ENCODE measurements at regions not wholly inside any gene's neighbourhood (a gene's known extent, or its start where the extent isn't known, plus 50 kb on each side); places are given as distances from the start of the nearest gene placed in this dataset.

DNA sequence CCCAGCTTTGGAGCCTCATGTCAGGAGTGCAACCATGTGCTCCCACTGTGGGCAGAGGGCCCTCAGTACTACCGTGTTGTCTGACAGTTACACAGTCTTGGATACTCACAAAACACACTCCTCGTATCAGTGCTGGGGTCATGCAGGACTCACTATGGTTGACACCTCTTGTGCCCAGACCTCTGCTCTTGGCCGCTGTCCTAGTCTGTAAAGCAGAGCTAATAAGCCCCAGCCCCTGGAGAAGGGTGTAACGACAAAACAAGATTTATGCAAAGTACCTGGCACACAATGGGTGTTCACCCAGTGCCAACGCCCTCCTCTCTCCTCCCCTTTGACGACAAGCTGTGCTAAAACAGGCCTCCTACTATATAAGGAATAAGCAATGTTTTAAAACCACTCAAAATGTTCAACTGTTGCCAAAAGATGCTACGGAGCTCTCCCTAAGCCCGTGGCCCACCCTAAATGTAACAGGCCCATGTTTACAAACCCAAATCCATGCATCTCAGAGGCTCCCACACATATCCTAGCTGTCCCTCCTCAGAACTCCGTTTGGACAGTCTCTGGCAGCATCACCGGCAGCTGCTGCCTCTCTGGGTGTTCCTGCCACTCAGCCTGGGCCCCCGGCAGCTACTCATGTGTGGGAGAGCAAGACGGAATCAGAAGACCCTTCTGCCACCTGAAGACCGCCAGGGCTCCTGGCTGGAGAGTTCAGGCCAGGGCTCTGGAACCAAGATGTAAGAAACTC, 65.8 kb downstream of the MRPL46 start:
- H2AFZ ChIP-seq (ENCODE audit: low read depth, low read length) = no peak overlapping the region

DNA sequence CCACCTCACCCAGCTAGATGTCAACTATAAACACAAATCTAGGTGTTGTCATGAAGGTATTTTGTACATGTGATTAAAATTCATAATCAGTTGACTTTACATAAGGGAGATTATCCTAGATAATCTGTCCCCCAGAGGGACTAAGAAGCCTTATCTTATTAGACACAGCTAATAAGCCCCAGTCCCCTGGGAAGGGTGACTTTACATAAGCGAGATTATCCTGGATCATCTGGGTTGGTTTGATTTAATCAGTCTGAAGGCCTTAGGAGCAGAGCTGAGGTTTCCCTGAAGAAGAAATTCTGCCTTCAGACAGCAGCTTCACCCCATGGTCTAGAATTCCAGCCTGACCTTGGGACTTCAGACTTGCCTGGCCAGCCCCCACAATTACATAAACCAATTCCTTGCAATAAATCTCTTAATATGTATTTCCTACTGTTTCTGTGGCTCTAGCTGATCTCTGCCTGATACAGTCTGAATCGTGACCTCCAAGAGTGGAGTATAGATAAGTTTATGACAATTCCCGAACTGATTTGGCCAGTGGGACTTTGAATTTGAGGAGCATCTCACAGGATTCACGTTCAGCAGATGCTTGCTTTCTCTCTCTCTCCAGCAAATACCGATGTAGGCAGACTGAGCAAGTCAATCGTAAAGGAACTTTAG, 66.5 kb downstream of the MRPL46 start:
- H3F3A ChIP-seq (ENCODE audit: insufficient read depth, low read length, poor library complexity, severe bottlenecking) = no peaks in the 10 kb centered on the region
- no peak overlapping the region for H2AFZ ChIP-seq (ENCODE audit: low read depth, low read length)

More for the DNA sequence above, 65.8 kb downstream of the MRPL46 start:
- no peaks in the 10 kb centered on the region for H3K9me3 ChIP-seq (ENCODE audit: low read length)
- H3K4me2 ChIP-seq (ENCODE audit: low read length) = no peak overlapping the region
- H3K9ac ChIP-seq (ENCODE audit: low read length) = peak overlapping the region; percentile 22
- H3K4me3 ChIP-seq (ENCODE audit: low read length) = no peak overlapping the region
- no peaks in the 10 kb centered on the region for H4K20me1 ChIP-seq (ENCODE audit: insufficient read depth)
- H3K9me2 ChIP-seq (ENCODE audit: insufficient read depth, low read length) = no peaks in the 10 kb centered on the region
- H3F3A ChIP-seq (ENCODE audit: insufficient read depth, low read length, poor library complexity, severe bottlenecking) = no peaks in the 10 kb centered on the region
- no peak overlapping the region for H3K27ac ChIP-seq (ENCODE audit: low read length)
- TF ChIP-seq, protein P1, sequence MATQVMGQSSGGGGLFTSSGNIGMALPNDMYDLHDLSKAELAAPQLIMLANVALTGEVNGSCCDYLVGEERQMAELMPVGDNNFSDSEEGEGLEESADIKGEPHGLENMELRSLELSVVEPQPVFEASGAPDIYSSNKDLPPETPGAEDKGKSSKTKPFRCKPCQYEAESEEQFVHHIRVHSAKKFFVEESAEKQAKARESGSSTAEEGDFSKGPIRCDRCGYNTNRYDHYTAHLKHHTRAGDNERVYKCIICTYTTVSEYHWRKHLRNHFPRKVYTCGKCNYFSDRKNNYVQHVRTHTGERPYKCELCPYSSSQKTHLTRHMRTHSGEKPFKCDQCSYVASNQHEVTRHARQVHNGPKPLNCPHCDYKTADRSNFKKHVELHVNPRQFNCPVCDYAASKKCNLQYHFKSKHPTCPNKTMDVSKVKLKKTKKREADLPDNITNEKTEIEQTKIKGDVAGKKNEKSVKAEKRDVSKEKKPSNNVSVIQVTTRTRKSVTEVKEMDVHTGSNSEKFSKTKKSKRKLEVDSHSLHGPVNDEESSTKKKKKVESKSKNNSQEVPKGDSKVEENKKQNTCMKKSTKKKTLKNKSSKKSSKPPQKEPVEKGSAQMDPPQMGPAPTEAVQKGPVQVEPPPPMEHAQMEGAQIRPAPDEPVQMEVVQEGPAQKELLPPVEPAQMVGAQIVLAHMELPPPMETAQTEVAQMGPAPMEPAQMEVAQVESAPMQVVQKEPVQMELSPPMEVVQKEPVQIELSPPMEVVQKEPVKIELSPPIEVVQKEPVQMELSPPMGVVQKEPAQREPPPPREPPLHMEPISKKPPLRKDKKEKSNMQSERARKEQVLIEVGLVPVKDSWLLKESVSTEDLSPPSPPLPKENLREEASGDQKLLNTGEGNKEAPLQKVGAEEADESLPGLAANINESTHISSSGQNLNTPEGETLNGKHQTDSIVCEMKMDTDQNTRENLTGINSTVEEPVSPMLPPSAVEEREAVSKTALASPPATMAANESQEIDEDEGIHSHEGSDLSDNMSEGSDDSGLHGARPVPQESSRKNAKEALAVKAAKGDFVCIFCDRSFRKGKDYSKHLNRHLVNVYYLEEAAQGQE (IDR thresholded peaks at IDR 0.05; ENCODE audit: borderline replicate concordance) = no peak
- TF ChIP-seq SMC3 (conservative IDR thresholded peaks at IDR 0.05; ENCODE audit: poor library complexity) (no peak), POLR2AphosphoS5 (IDR thresholded peaks at IDR 0.05) (no peak)
- no peaks in the 10 kb centered on the region for H3K36me3 ChIP-seq (ENCODE audit: insufficient read depth, low read length)
- no peaks in the 10 kb centered on the region for H3K27me3 ChIP-seq (ENCODE audit: insufficient read depth, low read depth, low read length)
- no peaks in the 10 kb centered on the region for H3K79me2 ChIP-seq (replicated peaks; ENCODE audit: insufficient read depth, low read length)

DNA sequence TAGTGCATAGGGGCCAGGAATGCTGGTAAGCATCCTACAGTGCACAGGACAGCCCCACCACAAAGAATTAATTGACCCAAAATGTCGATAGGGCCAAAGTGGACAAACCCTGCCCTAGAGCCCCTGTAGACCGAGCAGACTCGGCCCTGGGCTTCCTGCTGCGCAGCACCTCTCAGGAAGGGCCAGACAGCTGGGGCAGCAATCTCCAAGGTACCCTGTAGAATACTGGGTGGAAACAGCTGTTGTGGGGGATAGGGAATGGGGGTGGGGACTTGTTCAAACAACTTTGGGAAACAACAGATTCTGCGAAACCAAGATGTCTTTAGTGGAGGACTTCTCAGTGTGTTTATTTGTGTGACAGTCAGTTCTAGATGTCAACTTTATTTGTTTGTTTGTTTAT, 67.1 kb downstream of the MRPL46 start:
- H3K27ac ChIP-seq (ENCODE audit: low read length) = no peak overlapping the region
- no peak overlapping the region for H2AFZ ChIP-seq (ENCODE audit: low read depth, low read length)
- H3K9me2 ChIP-seq (ENCODE audit: insufficient read depth, low read length) = no peaks in the 10 kb centered on the region
- no peak overlapping the region for H3K4me3 ChIP-seq (ENCODE audit: low read length)
- H3K27me3 ChIP-seq (ENCODE audit: insufficient read depth, low read depth, low read length) = no peaks in the 10 kb centered on the region
- no peaks in the 10 kb centered on the region for H4K20me1 ChIP-seq (ENCODE audit: insufficient read depth)
- H3K36me3 ChIP-seq (ENCODE audit: insufficient read depth, low read length) = no peaks in the 10 kb centered on the region
- no peaks in the 10 kb centered on the region for H3F3A ChIP-seq (ENCODE audit: insufficient read depth, low read length, poor library complexity, severe bottlenecking)
- no peak overlapping the region for H3K9ac ChIP-seq (ENCODE audit: low read length)
- H3K4me2 ChIP-seq (ENCODE audit: low read length) = no peak overlapping the region
- no peaks in the 10 kb centered on the region for H3K79me2 ChIP-seq (replicated peaks; ENCODE audit: insufficient read depth, low read length)
- no peaks in the 10 kb centered on the region for H3K9me3 ChIP-seq (ENCODE audit: low read length)
- TF ChIP-seq POLR2AphosphoS5 (IDR thresholded peaks at IDR 0.05) (no peak), TAF1 (IDR thresholded peaks at IDR 0.05; ENCODE audit: low read depth) (no peak), MXI1 (conservative IDR thresholded peaks at IDR 0.05; ENCODE audit: poor library complexity, severe bottlenecking) (no peak), EP300 (conservative IDR thresholded peaks at IDR 0.05; ENCODE audit: poor library complexity, severe bottlenecking) (no peak), RAD21 (conservative IDR thresholded peaks at IDR 0.05) (no peak)
- TF ChIP-seq, protein P2, sequence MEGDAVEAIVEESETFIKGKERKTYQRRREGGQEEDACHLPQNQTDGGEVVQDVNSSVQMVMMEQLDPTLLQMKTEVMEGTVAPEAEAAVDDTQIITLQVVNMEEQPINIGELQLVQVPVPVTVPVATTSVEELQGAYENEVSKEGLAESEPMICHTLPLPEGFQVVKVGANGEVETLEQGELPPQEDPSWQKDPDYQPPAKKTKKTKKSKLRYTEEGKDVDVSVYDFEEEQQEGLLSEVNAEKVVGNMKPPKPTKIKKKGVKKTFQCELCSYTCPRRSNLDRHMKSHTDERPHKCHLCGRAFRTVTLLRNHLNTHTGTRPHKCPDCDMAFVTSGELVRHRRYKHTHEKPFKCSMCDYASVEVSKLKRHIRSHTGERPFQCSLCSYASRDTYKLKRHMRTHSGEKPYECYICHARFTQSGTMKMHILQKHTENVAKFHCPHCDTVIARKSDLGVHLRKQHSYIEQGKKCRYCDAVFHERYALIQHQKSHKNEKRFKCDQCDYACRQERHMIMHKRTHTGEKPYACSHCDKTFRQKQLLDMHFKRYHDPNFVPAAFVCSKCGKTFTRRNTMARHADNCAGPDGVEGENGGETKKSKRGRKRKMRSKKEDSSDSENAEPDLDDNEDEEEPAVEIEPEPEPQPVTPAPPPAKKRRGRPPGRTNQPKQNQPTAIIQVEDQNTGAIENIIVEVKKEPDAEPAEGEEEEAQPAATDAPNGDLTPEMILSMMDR (IDR thresholded peaks at IDR 0.05; ENCODE audit: poor library complexity, severe bottlenecking) = no peak
- TF ChIP-seq, protein P1 (IDR thresholded peaks at IDR 0.05; ENCODE audit: borderline replicate concordance) = no peak

More for the DNA sequence above, 66.5 kb downstream of the MRPL46 start:
- H3K4me3 ChIP-seq (ENCODE audit: low read length) = no peak overlapping the region
- H3K27me3 ChIP-seq (ENCODE audit: insufficient read depth, low read depth, low read length) = no peaks in the 10 kb centered on the region
- H3K4me2 ChIP-seq (ENCODE audit: low read length) = no peak overlapping the region
- H3K9me3 ChIP-seq (ENCODE audit: low read length) = no peaks in the 10 kb centered on the region
- TF ChIP-seq POLR2AphosphoS5 (IDR thresholded peaks at IDR 0.05) = no peak
- TF ChIP-seq, protein P2 (IDR thresholded peaks at IDR 0.05; ENCODE audit: poor library complexity, severe bottlenecking) = no peak
- no peak for TF ChIP-seq EZH2 (IDR thresholded peaks at IDR 0.05; ENCODE audit: borderline replicate concordance, insufficient read depth, low read length, poor library complexity, severe bottlenecking)
- H3K27ac ChIP-seq (ENCODE audit: low read length) = no peak overlapping the region
- H3K9ac ChIP-seq (ENCODE audit: low read length) = no peak overlapping the region
- no peaks in the 10 kb centered on the region for H4K20me1 ChIP-seq (ENCODE audit: insufficient read depth)
- H3K9me2 ChIP-seq (ENCODE audit: insufficient read depth, low read length) = no peaks in the 10 kb centered on the region
- no peaks in the 10 kb centered on the region for H3K36me3 ChIP-seq (ENCODE audit: insufficient read depth, low read length)
- no peaks in the 10 kb centered on the region for H3K79me2 ChIP-seq (replicated peaks; ENCODE audit: insufficient read depth, low read length)
